HCT116 (cell line): ENCODE measurements at regions not wholly inside any gene's neighbourhood (a gene's known extent, or its start where the extent isn't known, plus 50 kb on each side); places are given as distances from the start of the nearest gene placed in this dataset.

Experiments used
- ATAC-seq: fragments of 200-7000 bp; cut with Tn5 transposase; 2 replicates; pipeline ENCODE4 v1.9.1; 2020; ENCODE audit warnings: mild to moderate bottlenecking, moderate library complexity
- BruUV-seq: library from RNA; stranded (reverse); fragments of 400-500 nt; replicated peaks from 2 replicates; lab custom pipeline; 2021; lab: Mats Ljungman, UMichigan
- CTCF ChIA-PET: fragments of 300-600 bp; sonication (Branson Sonifier 250); formaldehyde crosslinking; loops from one replicate; lab custom pipeline; 2021; ENCODE audit warnings: antibody characterized with exemption; lab: Charles Lee
- POLR2A ChIA-PET: fragments of 300-600, 350-600 bp; sonication (Branson Sonifier 250); formaldehyde crosslinking; loops from one replicate; lab custom pipeline; 2021; ENCODE audit warnings: antibody characterized with exemption; lab: Charles Lee
- RAD21 ChIA-PET, 2 experiments: fragments of 300-600 bp; sonication (Branson Sonifier 250); formaldehyde crosslinking; loops; one replicate each; lab custom pipeline; 2023; ENCODE audit warnings: low total read pairs in 2 of 2; ENCODE audit not compliant: uncharacterized antibody in 2 of 2, unreplicated experiment in 2 of 2, low non-redundant PET in 1 of 2; lab: Charles Lee
- DNase-seq: peaks from one replicate; pipeline ENCODE4 v3.0.0-alpha.2; 2010; ENCODE audit warnings: low read depth, low spot score
- H2AFZ ChIP-seq: fragments of 200-600 bp; shearing (Covaris generic), sonication (generic); 2 replicates; pipeline ENCODE4 v1.6.1; 2017; ENCODE audit warnings: low read depth, mixed run types, mixed read lengths, antibody characterized with exemption, low read length; ENCODE audit not compliant: poor library complexity, severe bottlenecking
- H3K27ac ChIP-seq: 2 replicates; pipeline ENCODE4 v1.5.1; 2012; ENCODE audit warnings: low read depth, low read length
- H3K27me3 ChIP-seq: fragments of 200-600 bp; sonication (generic); 2 replicates; pipeline ENCODE4 v1.6.1; 2016; ENCODE audit warnings: mixed run types, low read length, mixed read lengths; ENCODE audit not compliant: insufficient read depth
- H3K36me3 ChIP-seq, 2 experiments: fragments of 200-500 bp in 1 of 2; fragments of 200-600 bp in 1 of 2; sonication (Bioruptor generic) in 1 of 2; sonication (generic) in 1 of 2; 2 replicates each; pipeline versions ENCODE4 v1.5.1 to v1.6.1; 2014 to 2016; ENCODE audit warnings: low read length in 2 of 2, inconsistent platforms in 1 of 2, mixed read lengths in 1 of 2, mixed run types in 1 of 2; ENCODE audit not compliant: insufficient read depth in 2 of 2, control insufficient read depth in 1 of 2
- H3K4me1 ChIP-seq, 2 experiments: fragments of 200-600 bp in 1 of 2; sonication (generic) in 1 of 2; 2 replicates each; pipeline versions ENCODE4 v1.5.1 to v1.6.1; 2012 to 2017; ENCODE audit warnings: low read length in 2 of 2, inconsistent platforms in 1 of 2, mild to moderate bottlenecking in 1 of 2, mixed read lengths in 1 of 2, mixed run types in 1 of 2, moderate library complexity in 1 of 2; ENCODE audit not compliant: insufficient read depth in 2 of 2, control insufficient read depth in 1 of 2
- H3K4me2 ChIP-seq: fragments of 200-600 bp; sonication (generic); 2 replicates; pipeline ENCODE4 v1.6.1; 2017; ENCODE audit warnings: mixed run types, low read length, mixed read lengths
- H3K4me3 ChIP-seq, 2 experiments: fragments of 200-600 bp in 1 of 2; sonication (generic) in 1 of 2; replicated peaks in 1 of 2; 2 replicates each; pipeline ENCODE4 v1.5.1; 2011 to 2016; ENCODE audit warnings: low read length in 2 of 2, control low read depth in 1 of 2, low read depth in 1 of 2, mild to moderate bottlenecking in 1 of 2, mixed read lengths in 1 of 2, mixed run types in 1 of 2
- H3K79me2 ChIP-seq: fragments of 200-600 bp; sonication (generic); 2 replicates; pipeline ENCODE4 v1.6.1; 2017; ENCODE audit warnings: mild to moderate bottlenecking, mixed run types, low read length, moderate library complexity, mixed read lengths; ENCODE audit not compliant: insufficient read depth
- H3K9ac ChIP-seq: fragments of 200-600 bp; sonication (generic); 2 replicates; pipeline ENCODE4 v1.6.1; 2016; ENCODE audit warnings: low read length, mixed read lengths
- H3K9me2 ChIP-seq: fragments of 200-600 bp; sonication (generic), shearing (Covaris generic); 2 replicates; pipeline ENCODE4 v1.6.1; 2017; ENCODE audit warnings: mixed run types, mild to moderate bottlenecking, moderate library complexity; ENCODE audit not compliant: insufficient read depth
- H3K9me3 ChIP-seq, 2 experiments: fragments of 200-500 bp in 1 of 2; fragments of 200-600 bp in 1 of 2; sonication (Bioruptor generic) in 1 of 2; sonication (generic) in 1 of 2; 2 replicates each; pipeline ENCODE4 v1.6.1; 2014 to 2017; ENCODE audit warnings: low read length in 2 of 2, mixed read lengths in 2 of 2, inconsistent platforms in 1 of 2, low read depth in 1 of 2, mild to moderate bottlenecking in 1 of 2, mixed run types in 1 of 2, moderate library complexity in 1 of 2; ENCODE audit not compliant: control insufficient read depth in 1 of 2, insufficient read depth in 1 of 2
- H4K20me1 ChIP-seq: fragments of 200-600 bp; sonication (generic), shearing (Covaris generic); 2 replicates; pipeline ENCODE4 v1.6.1; 2017; ENCODE audit warnings: mixed run types, mild to moderate bottlenecking, moderate library complexity; ENCODE audit not compliant: insufficient read depth
- CEBPB ChIP-seq: IDR thresholded peaks from 2 replicates; pipeline ENCODE4 v1.6.1; 2012; ENCODE audit warnings: low read depth
- EZH2 ChIP-seq: fragments of 200-600 bp; sonication (generic); IDR thresholded peaks from 2 replicates; pipeline ENCODE4 v1.6.1; 2017; ENCODE audit warnings: antibody characterized with exemption, mixed run types
- EZH2phosphoT487 ChIP-seq: fragments of 200-600 bp; IDR thresholded peaks from 2 replicates; pipeline ENCODE4 v1.6.1; 2018; ENCODE audit warnings: antibody characterized with exemption, borderline replicate concordance
- FOSL1 ChIP-seq: IDR thresholded peaks from 2 replicates; pipeline ENCODE4 v1.6.1; 2012; ENCODE audit warnings: low read depth
- JUND ChIP-seq: IDR thresholded peaks from 2 replicates; pipeline ENCODE4 v1.6.1; 2012
- MAX ChIP-seq: IDR thresholded peaks from 2 replicates; pipeline ENCODE4 v1.6.1; 2012
- POLR2A ChIP-seq: IDR thresholded peaks from 2 replicates; pipeline ENCODE4 v1.7.0; 2011; ENCODE audit warnings: borderline replicate concordance; ENCODE audit not compliant: insufficient read depth, insufficient read length; ENCODE audit errors: extremely low read depth
- POLR2AphosphoS5 ChIP-seq: IDR thresholded peaks from 2 replicates; pipeline ENCODE4 v1.6.1; 2011; ENCODE audit warnings: mild to moderate bottlenecking, low read depth, low read length, moderate library complexity
- RAD21 ChIP-seq: IDR thresholded peaks from 2 replicates; pipeline ENCODE4 v1.6.1; 2012; ENCODE audit warnings: low read depth, mild to moderate bottlenecking
- SIN3A ChIP-seq: IDR thresholded peaks from 2 replicates; pipeline ENCODE4 v1.6.1; 2012; ENCODE audit warnings: low read depth
- SP1 ChIP-seq: IDR thresholded peaks from 2 replicates; pipeline ENCODE4 v1.6.1; 2012; ENCODE audit warnings: low read depth
- SRF ChIP-seq: IDR thresholded peaks from 2 replicates; pipeline ENCODE4 v1.6.1; 2012; ENCODE audit warnings: low read depth
- YY1 ChIP-seq: IDR thresholded peaks from 2 replicates; pipeline ENCODE4 v1.6.1; 2011; ENCODE audit warnings: low read length, low read depth, moderate library complexity, mild to moderate bottlenecking; ENCODE audit not compliant: insufficient replicate concordance; ENCODE audit errors: extremely low read depth
- ZFX ChIP-seq: fragments of 450-650 bp; IDR thresholded peaks from 2 replicates; pipeline ENCODE4 v1.6.1; 2017
- ZNF274 ChIP-seq: fragments of 200-500 bp; sonication (Bioruptor generic); IDR thresholded peaks from 2 replicates; pipeline ENCODE4 v1.6.1; 2014; ENCODE audit warnings: mild to moderate bottlenecking, low read depth, low read length, inconsistent platforms
- intact Hi-C: fragments of 100-400 bp; cut with micrococcal nuclease; formaldehyde crosslinking; loops from 2 replicates; pipeline ENCODE4 v1.10.0; 2022
- TF ChIP-seq, protein P1 (sequence below): IDR thresholded peaks from 2 replicates; pipeline ENCODE4 v1.6.1; 2012
- TF ChIP-seq, protein P2 (sequence below): IDR thresholded peaks from 2 replicates; pipeline ENCODE4 v1.6.1; 2012; ENCODE audit warnings: low read depth

- Histone ChIP-seq H3K4me2 (no peak overlapping the region), H3K36me3 (no peaks in the 10 kb centered on the region), H3K4me3 (no peak overlapping the region), H3K79me2 (no peaks in the 10 kb centered on the region), H3K27ac (no peak overlapping the region), H2AFZ (peak overlapping the region; percentile 61)
- intact Hi-C loops: no loop called here
- POLR2A ChIA-PET: no interaction called here
- no TSS peak for BruUV-seq
- no peak for TF ChIP-seq CEBPB
- TF ChIP-seq SRF: no peak
- TF ChIP-seq JUND: no peak
- no peak for TF ChIP-seq SP1
- TF ChIP-seq ZFX: no peak
- TF ChIP-seq, protein P1, sequence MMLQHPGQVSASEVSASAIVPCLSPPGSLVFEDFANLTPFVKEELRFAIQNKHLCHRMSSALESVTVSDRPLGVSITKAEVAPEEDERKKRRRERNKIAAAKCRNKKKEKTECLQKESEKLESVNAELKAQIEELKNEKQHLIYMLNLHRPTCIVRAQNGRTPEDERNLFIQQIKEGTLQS: no peak
- TF ChIP-seq, all 23 proteins: peak for 0
- H3K9me2 ChIP-seq: no peaks in the 10 kb centered on the region
- ATAC-seq (no peak; the same call in 1 of the 2 replicates), DNase-seq (no peak)
- no peak overlapping the region for H3K9ac ChIP-seq
- H3K27me3 ChIP-seq: no peaks in the 10 kb centered on the region
- ChIA-PET RAD21 (no interaction called here), CTCF (no interaction called here)
- no peaks in the 10 kb centered on the region for H4K20me1 ChIP-seq
- H3K4me1 ChIP-seq: no peaks in the 10 kb centered on the region
- H3K9me3 ChIP-seq: no peaks in the 10 kb centered on the region
Measured at GRCh38 chr4:145340071-145340675, 141.5 kb upstream of the SMAD1 start.

DNA sequence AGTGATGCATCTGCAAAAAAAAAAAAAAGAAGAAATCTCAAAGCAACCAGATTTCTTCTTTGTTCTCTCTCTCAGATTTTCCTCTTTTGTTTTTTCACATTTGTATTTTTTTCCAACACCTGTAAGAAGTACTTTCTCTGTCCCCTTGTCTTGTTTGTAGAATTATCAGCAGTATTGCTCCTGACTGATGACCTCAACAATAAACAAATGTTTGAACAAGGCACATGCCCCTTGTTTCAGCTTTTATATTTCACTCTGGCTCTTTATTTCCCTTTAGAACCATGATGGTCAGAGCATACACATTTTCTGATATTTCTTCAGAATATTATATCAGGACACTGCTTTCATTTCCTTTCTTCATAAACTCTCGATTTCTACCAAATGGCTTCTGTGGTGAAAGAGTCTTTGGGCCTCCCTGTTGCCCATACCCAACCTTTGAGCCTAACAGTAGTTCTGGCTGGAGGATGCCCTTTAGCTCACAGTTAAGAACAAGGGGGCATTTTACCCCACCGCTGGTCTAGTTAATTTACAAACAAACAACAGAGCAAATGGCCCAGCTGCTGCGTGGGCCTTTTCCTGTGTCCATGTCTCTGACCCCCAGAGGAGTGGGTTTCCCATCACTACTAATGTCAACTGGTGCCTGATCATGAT is 142.5 kb upstream of the SMAD1 start:
- BruUV-seq: no TSS peak
- H3K9ac ChIP-seq: no peak overlapping the region
- no peaks in the 10 kb centered on the region for H4K20me1 ChIP-seq
- no peak overlapping the region for H3K4me3 ChIP-seq
- DNase-seq (no peak), ATAC-seq (no peak)
- CTCF ChIA-PET: no interaction called here
- H3K36me3 ChIP-seq: no peaks in the 10 kb centered on the region
- H3K9me2 ChIP-seq: no peaks in the 10 kb centered on the region
- H3K27me3 ChIP-seq: no peaks in the 10 kb centered on the region
- no peaks in the 10 kb centered on the region for H3K79me2 ChIP-seq
- RAD21 ChIA-PET: no interaction called here
- H3K9me3 ChIP-seq: no peaks in the 10 kb centered on the region
- H3K4me1 ChIP-seq: no peaks in the 10 kb centered on the region
- POLR2A ChIA-PET: no interaction called here
- H3K4me2 ChIP-seq: no peak overlapping the region
- intact Hi-C loops: no loop called here
- H3K27ac ChIP-seq: no peak overlapping the region
- no peak overlapping the region for H2AFZ ChIP-seq
- TF ChIP-seq, protein P1: no peak
- TF ChIP-seq SRF (no peak), JUND (no peak), FOSL1 (no peak), SIN3A (no peak), POLR2AphosphoS5 (no peak), MAX (no peak), EZH2phosphoT487 (no peak), ZFX (no peak), POLR2A (no peak), RAD21 (no peak), EZH2 (no peak), ZNF274 (no peak), YY1 (no peak), SP1 (no peak)
- TF ChIP-seq, protein P2, sequence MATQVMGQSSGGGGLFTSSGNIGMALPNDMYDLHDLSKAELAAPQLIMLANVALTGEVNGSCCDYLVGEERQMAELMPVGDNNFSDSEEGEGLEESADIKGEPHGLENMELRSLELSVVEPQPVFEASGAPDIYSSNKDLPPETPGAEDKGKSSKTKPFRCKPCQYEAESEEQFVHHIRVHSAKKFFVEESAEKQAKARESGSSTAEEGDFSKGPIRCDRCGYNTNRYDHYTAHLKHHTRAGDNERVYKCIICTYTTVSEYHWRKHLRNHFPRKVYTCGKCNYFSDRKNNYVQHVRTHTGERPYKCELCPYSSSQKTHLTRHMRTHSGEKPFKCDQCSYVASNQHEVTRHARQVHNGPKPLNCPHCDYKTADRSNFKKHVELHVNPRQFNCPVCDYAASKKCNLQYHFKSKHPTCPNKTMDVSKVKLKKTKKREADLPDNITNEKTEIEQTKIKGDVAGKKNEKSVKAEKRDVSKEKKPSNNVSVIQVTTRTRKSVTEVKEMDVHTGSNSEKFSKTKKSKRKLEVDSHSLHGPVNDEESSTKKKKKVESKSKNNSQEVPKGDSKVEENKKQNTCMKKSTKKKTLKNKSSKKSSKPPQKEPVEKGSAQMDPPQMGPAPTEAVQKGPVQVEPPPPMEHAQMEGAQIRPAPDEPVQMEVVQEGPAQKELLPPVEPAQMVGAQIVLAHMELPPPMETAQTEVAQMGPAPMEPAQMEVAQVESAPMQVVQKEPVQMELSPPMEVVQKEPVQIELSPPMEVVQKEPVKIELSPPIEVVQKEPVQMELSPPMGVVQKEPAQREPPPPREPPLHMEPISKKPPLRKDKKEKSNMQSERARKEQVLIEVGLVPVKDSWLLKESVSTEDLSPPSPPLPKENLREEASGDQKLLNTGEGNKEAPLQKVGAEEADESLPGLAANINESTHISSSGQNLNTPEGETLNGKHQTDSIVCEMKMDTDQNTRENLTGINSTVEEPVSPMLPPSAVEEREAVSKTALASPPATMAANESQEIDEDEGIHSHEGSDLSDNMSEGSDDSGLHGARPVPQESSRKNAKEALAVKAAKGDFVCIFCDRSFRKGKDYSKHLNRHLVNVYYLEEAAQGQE: no peak
